ENCODE measurements at regions not wholly inside any gene's neighbourhood (a gene's known extent, or its start where the extent isn't known, plus 50 kb on each side); places are given as distances from the start of the nearest gene placed in this dataset.
"Not testable (repeated sequence)": the region's sequence is repeated elsewhere in the genome, so short reads cannot be mapped to it uniquely, and the experiment has no call there.

GRCh38 chr6:67787119-67787518 is 848.0 kb upstream of the ADGRB3 start:
- H3K79me2 ChIP-seq (ENCODE audit: control insufficient read depth, insufficient read depth, low read length); intact Hi-C loops (cut with micrococcal nuclease); H3K4me2 ChIP-seq (ENCODE audit: insufficient read depth, low read length); H4K20me1 ChIP-seq (replicated peaks; ENCODE audit: control insufficient read depth, extremely low read depth, insufficient read depth, low read length); H3K27ac ChIP-seq (ENCODE audit: insufficient read depth, low read depth, low read length); H3K9me1 ChIP-seq (replicated peaks; ENCODE audit: control insufficient read depth, extremely low read depth, insufficient read depth, low read length); POLR2A ChIA-PET; H3K36me3 ChIP-seq (ENCODE audit: control insufficient read depth in 2 of 2, extremely low read depth in 1 of 2, insufficient read depth in 2 of 2, low read length in 2 of 2); H3K27me3 ChIP-seq (ENCODE audit: control insufficient read depth in 2 of 2, insufficient read depth in 2 of 2, low read length in 2 of 2); BruUV-seq (replicated peaks); FAIRE-seq; H3K9me3 ChIP-seq (replicated peaks; ENCODE audit: control insufficient read depth, insufficient read depth, low read length); H2AFZ ChIP-seq (ENCODE audit: low read depth, low read length); CTCF ChIA-PET; H3K9ac ChIP-seq (replicated peaks; ENCODE audit: extremely low read depth, insufficient read depth, low read length); dilution Hi-C loops (cut with MboI; ENCODE audit: extremely low pct_ligation_motif_present, low sequenced_read_pairs); H3K4me1 ChIP-seq (ENCODE audit: control insufficient read depth, extremely low read depth, insufficient read depth, low read length); H3K4me3 ChIP-seq (replicated peaks in 1 of 3; ENCODE audit: insufficient read depth in 1 of 3, low read depth in 1 of 3, low read length in 3 of 3); DNase-seq (ENCODE audit: low read depth, low spot score): not testable (repeated sequence)

- intact Hi-C loops (cut with micrococcal nuclease), result no loop called here
- ChIA-PET CTCF (no interaction called here), POLR2A (no interaction called here)
- Histone ChIP-seq H3K27me3 (ENCODE audit: control insufficient read depth in 2 of 2, insufficient read depth in 2 of 2, low read length in 2 of 2) (no peaks in the 10 kb centered on the region), H3K9ac (replicated peaks; ENCODE audit: extremely low read depth, insufficient read depth, low read length) (no peak overlapping the region), H4K20me1 (replicated peaks; ENCODE audit: control insufficient read depth, extremely low read depth, insufficient read depth, low read length) (no peaks in the 10 kb centered on the region), H3K4me2 (ENCODE audit: insufficient read depth, low read length) (no peak overlapping the region), H3K4me3 (replicated peaks in 1 of 3; ENCODE audit: insufficient read depth in 1 of 3, low read depth in 1 of 3, low read length in 3 of 3) (no peak overlapping the region), H3K27ac (ENCODE audit: insufficient read depth, low read depth, low read length) (no peak overlapping the region), H3K79me2 (ENCODE audit: control insufficient read depth, insufficient read depth, low read length) (no peaks in the 10 kb centered on the region), H3K9me1 (replicated peaks; ENCODE audit: control insufficient read depth, extremely low read depth, insufficient read depth, low read length) (no peaks in the 10 kb centered on the region), H2AFZ (ENCODE audit: low read depth, low read length) (no peak overlapping the region), H3K4me1 (ENCODE audit: control insufficient read depth, extremely low read depth, insufficient read depth, low read length) (no peaks in the 10 kb centered on the region), H3K9me3 (replicated peaks; ENCODE audit: control insufficient read depth, insufficient read depth, low read length) (no peaks in the 10 kb centered on the region), H3K36me3 (ENCODE audit: control insufficient read depth in 2 of 2, extremely low read depth in 1 of 2, insufficient read depth in 2 of 2, low read length in 2 of 2) (no peaks in the 10 kb centered on the region)
- DNase-seq (ENCODE audit: low read depth, low spot score) (no peak), FAIRE-seq (no peak)
- no TSS peak for BruUV-seq (replicated peaks)
- TF ChIP-seq POLR2A (IDR thresholded peaks at IDR 0.05; ENCODE audit: low read depth, low read length) (no peak), GATA2 (IDR thresholded peaks at IDR 0.05; ENCODE audit: insufficient read depth, insufficient read length, low read depth, low read length) (no peak), CTCF (IDR thresholded peaks at IDR 0.05; ENCODE audit: extremely low read depth in 1 of 2, insufficient read depth in 1 of 2, low read depth in 1 of 2, low read length in 2 of 2) (no peak), POLR2AphosphoS5 (IDR thresholded peaks at IDR 0.05; ENCODE audit: insufficient read depth, low read depth, low read length) (no peak), FOS (IDR thresholded peaks at IDR 0.05; ENCODE audit: borderline replicate concordance, insufficient read depth, low read length) (no peak), MYC (IDR thresholded peaks at IDR 0.05; ENCODE audit: low read depth, low read length) (no peak), JUN (IDR thresholded peaks at IDR 0.05; ENCODE audit: borderline replicate concordance, insufficient read depth, insufficient read length, low read depth) (no peak), EZH2 (IDR thresholded peaks at IDR 0.05; ENCODE audit: borderline replicate concordance, low read depth, low read length, severe bottlenecking) (no peak), MAX (IDR thresholded peaks at IDR 0.05; ENCODE audit: insufficient read depth, insufficient read length) (no peak)
- dilution Hi-C loops (cut with MboI; ENCODE audit: extremely low pct_ligation_motif_present, low sequenced_read_pairs), result no loop called here
Observed at GRCh38 chr6:67779876-67780275, 855.2 kb upstream of the ADGRB3 start.

Data from endothelial cell of umbilical vein (primary cell).